HG02852 (cell line): ENCODE measurements at regions not wholly inside any gene's neighbourhood (a gene's known extent, or its start where the extent isn't known, plus 50 kb on each side); places are given as distances from the start of the nearest gene placed in this dataset.

Experiments
- ATAC-seq: cut with Tn5 transposase; IDR thresholded peaks from one replicate; pipeline ENCODE4 v1.9.1; 2021; ENCODE audit warnings: mild to moderate bottlenecking, moderate library complexity; ENCODE audit not compliant: unreplicated experiment

DNA sequence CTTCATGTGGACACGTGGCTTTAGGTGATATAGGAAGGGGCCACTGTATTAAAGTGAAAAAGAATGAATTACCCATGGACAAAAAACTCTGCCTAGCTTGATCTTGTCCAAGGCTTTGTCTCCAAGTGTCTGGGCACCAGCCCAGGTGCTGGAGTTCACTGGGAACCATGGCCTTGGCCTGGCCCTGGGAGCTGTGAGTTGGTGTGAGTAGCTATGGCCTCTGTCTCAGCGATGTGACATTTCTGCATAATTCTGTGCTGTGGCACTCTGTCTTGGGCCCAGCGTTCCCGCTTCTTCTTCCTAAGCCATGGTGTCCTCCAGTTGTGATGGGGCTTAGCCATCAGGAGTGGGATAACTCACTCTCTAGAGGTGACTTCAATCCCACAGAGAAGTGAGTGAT is 119.0 kb upstream of the PPP2R2D start:
- ATAC-seq, result no peak

- ATAC-seq, result no peak
Measured at GRCh38 chr10:131784363-131785120, 116.3 kb upstream of the PPP2R2D start.

DNA sequence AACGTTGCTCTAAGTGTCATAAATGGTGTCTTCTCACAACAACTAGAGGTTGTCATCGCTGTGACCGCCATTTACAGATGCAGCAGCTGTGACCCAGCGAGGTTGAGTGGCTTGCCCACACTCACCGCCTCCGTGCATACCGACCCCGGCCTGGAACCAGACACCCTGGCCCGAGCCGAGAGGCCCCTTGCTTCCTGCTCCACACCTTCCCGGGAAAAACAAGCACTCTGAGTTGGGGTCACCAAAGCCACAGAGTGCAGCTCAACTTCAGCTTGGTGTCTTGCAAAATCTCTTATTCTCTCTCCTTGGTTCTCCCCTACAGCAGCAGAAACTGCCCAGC is 115.7 kb upstream of the PPP2R2D start:
- no peak for ATAC-seq

DNA sequence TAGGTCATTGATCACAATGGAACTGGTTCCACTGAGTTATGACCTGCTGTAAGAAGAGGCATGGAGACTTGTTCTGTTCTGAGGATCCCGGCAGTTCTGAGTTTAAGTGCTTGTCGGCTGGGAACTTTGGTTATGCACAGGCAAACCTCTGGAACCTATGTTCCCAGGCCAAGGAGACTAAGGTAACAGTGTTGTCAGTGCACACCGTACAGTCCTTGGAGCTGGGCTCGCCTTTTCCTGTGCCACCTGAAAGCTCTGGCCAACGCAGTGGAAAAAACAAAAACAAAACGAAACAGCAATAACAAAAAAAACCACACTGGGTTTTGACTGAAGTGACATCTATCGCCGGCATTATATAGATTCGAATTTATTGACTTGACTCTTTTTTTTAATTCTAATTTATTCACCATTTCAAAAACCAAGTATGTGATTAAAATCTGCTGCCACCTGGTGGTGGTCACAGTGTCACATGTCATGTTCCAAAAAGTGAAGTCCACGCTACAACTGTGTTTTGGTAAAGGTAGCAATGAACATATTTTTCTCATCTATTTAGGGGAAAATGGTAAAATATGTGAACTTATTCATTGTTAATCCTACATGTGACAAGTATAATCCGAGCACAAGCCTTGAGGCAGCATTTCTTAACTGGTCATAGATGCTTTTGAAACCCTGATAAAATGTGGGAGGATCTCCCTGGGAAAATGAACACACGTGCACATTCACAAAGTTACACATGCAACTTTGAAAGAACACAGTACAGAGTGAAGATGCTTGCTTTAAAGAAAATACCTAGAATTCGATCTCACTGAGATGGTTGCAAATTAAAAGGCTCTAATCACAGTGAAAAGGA is 113.8 kb upstream of the PPP2R2D start:
- ATAC-seq, result no peak

GRCh38 chr10:131787961-131788360 is 112.8 kb upstream of the PPP2R2D start:
- no peak for ATAC-seq

GRCh38 chr10:131788386-131788785 is 112.4 kb upstream of the PPP2R2D start:
- no peak for ATAC-seq

DNA sequence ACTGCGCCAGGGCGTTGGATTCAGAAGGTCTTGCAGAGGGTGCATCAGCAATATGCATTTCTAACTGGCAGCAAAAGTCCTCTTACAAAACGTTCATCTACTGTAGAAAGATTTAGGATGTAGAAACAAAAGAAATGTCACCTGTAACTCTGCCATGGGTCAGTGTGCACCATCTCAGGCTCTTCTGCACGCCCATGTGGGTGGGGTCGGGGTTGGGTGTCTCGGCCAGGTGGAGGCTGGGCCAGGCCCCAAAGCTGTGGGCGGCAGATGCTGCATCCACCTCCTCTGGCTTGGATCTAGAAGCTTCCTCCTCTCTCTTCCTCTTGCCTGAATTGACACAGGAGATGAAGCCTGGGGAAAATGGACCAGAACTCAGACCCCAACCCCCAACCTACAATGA is 111.3 kb upstream of the PPP2R2D start:
- ATAC-seq, result no peak

DNA sequence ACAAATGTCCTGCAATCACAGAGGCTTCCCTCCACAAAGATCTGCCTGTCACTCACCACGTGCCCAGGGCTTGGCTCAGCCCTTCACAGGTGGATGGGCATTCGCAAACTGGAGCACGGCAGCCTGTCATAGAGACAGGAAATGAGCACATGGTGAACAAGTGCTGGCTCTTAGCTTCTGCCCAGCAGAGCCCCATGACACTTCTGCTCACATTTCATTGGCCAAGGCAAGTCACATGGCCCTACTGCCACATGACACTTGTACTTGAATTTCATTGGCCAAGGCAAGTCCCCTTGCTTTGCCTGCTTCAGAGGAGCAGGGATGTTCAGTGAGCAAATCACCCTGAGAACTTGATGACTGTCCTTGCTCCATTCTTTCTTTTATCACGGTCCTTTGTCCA is 110.8 kb upstream of the PPP2R2D start:
- ATAC-seq, result no peak

DNA sequence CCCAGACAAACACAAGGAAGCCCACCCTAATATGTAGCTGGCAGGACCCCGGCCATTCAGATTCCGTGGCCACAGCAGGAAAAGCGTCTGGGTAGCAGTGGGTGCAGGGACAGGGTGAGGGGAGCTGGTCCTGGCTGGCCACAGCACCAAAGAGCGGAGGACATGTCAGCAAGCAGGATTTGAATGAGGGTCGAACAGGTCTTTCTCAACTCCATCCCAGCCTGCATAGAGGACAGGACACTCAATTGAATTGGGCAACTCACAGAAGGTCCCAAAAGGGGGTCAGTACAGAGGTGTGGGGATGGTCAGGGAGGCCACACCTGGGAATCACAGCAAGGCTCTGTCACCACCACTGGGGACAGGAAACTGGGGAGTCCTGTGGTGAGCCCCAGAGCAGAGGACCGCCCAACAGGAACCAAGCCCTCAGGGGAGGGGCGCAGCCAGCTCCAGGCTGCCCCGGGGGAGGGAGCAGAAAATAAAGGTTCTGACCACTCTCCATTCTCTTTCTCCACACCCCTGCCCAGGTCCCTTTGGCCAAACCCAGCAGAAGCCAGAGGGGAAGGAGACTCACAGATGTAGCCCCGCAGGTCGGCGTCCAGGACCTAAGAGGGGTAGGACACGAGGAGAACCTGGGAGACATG is 108.7 kb upstream of the PPP2R2D start:
- no peak for ATAC-seq

DNA sequence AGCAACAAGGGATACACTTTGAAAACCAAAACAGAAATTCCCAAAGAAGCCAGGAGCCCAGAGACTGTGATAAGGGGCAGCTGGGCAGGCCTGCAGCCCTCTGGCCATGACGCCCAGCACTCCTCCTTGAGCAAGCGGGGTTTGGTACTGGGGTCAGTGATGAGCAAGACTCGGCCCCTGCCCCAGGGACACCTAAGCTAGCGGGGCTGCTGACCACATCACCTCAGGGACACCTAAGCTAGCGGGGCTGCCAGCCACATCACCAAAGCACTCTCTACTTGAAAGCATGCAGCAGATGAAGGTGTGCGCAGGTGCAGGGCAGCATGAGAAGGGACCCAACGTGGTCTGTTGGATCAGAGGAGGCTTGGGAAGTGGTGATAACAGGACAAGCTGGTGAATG is 108.0 kb upstream of the PPP2R2D start:
- ATAC-seq, result no peak

DNA sequence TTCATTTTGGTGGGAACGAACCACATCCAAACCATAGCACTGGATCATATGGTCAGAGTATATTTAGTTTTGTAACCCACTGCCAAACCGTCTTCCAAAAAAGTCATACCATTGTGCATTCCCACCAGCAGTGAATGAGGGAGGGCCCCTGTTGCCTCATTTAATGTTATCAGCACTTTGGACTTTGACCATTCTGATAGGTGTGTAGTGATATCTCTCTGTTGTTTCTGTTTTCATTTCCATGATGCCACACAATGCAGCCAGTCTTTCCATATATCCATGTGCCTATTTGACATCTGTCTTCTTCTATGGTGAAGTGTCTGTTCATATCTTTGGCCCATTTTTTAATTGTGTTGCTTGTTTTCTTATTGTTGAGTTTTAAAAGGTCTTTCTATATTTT is 105.0 kb upstream of the PPP2R2D start:
- no peak for ATAC-seq

DNA sequence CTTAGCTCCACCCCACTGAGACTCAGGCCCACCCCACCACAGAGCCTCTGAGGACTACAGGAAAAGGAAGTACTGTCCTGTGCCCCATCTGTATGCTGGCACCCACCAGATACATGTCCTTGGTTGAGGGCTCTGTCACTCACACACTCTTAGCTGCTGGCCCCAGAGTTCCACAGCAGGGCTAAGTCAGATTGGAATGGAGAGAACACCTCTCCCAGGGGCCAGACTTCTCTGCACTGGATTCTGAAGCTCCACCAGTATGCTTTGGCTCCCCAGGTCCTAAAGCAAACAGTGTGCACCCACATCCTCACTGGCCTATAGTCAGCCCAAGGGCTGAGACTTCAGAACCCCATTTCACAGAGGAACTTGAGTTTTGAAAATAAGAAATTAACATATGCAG is 103.2 kb upstream of the PPP2R2D start:
- ATAC-seq, result no peak

DNA sequence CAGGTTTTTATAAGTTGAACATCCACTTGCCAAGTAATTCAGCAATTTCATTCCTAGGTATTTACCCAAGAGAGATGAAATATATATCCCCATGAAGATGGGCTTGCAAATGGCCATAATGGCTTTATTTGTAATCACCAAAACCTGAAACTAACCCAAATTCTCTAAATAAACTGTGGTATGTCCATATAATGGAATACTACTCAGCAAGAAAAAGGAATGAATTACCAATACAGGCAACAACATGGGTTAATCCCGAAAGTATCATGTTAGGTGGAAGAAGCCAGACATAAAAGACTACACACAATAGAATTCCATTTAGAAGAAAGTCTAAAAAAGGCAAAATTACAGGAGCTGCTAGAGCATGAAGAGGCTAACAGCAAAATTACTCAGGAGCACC is 101.4 kb upstream of the PPP2R2D start:
- no peak for ATAC-seq

DNA sequence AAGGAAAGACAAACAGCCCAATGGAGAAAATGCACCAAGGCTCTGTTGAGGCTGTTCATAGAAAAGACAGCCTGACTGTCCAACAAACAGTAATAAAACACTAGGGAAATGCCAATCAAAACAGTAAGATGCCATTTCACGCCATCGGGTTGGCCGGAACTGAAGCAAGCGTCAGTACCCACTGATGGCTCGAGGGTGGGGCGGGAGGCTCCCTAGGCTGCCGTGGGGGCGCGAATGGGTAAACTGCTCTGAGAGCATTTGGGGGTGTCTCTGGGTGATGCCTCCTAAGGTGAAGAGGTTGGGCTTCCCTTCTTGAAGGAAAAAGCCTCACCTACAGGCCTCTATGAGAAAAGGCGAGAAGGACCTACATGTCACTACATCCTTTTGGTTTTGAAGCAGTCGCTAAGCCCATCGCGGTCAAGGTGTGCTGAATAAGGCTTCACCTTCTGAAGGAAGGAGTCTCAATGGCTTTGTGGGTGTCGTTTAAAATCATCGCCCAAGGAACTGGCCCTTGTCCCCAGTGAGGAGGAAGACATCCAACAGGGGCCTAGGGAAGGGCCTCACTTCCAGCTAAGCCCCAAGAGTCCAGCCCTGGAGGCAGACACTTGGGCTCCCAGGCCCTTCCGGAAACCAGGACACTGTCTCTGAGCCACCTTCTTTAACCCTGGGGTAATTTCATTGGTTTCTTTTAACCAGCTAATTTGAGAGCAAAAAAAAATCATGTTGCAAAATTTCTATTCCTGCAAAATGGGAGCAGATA is 98.5 kb upstream of the PPP2R2D start:
- ATAC-seq, result no peak

DNA sequence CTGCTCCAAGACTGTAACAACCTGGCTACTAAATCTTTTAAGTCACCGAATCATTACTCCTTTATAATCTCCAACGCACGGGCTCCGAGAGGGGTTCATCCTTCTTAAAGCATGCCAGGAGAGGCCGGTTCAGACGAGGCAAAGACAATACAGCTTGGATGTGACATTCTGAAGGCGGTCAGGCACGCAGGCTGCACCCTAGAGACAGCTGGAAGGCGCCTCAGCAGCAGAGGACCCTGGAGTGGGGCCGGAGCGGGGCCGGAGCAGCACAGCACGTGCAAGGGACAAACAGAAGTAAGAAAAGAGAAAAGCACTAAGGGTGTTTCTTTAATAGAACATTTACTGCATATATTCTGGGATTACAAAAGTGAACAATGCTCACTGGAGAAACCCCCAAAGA is 97.8 kb upstream of the PPP2R2D start:
- no peak for ATAC-seq

GRCh38 chr10:131803860-131804425 is 96.9 kb upstream of the PPP2R2D start:
- ATAC-seq, result no peak

DNA sequence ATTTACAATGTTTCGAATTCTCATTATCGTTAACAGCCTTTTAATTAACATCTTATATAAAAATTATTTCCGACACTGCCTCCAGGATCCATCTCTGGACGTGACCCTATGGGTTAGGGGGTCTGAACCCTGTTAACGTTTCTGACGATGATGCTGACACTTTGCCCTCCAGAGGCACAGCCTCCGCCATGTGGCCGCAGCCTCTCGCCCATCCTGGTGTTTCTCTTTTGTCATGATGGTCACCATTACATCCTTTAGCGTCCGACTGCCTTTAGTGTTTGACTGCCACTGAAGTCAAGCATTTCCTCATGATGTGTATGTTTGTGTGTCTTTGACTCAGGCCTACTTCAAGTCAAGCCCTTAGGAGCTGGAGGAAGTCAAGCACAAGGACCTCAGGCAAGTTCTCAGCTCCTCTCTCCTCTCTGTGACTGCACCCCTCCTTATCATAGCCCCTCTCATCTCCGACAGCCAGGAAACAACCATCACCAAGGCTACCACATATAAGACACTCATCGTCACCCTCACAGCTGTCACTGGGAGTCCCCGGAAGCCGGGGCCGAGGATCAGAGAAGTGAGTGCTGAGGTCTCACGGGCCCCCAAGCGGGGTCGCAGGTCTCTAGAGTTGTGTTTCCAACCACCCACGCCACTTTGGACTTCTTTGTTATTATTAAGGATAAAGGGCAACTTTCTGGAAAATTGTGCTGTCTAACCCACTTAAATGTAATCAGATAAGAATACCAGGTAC is 96.1 kb upstream of the PPP2R2D start:
- ATAC-seq, result no peak

- no peak for ATAC-seq
Measured at GRCh38 chr10:131805696-131806095, 95.1 kb upstream of the PPP2R2D start.

- no peak for ATAC-seq
Measured at GRCh38 chr10:131806146-131806545, 94.7 kb upstream of the PPP2R2D start.

- ATAC-seq, result no peak
Measured at GRCh38 chr10:131806646-131807317, 94.0 kb upstream of the PPP2R2D start.
